WTC11 (cell line): ENCODE measurements at regions not wholly inside any gene's neighbourhood (a gene's known extent, or its start where the extent isn't known, plus 50 kb on each side); places are given as distances from the start of the nearest gene placed in this dataset.

Experiments used
- ATAC-seq: fragments of 200-7000 bp; cut with Tn5 transposase; 2 replicates; pipeline ENCODE4 v1.10.0; 2021; ENCODE audit warnings: mild to moderate bottlenecking, moderate library complexity
- CTCF ChIA-PET: fragments of 300-600 bp; sonication (Branson Sonifier 250); formaldehyde crosslinking; loops from one replicate; lab custom pipeline; 2021; ENCODE audit warnings: antibody characterized with exemption; lab: Charles Lee
- POLR2A ChIA-PET: fragments of 350-600 bp; sonication (Branson Sonifier 250); formaldehyde crosslinking; loops from one replicate; lab custom pipeline; 2021; ENCODE audit warnings: antibody characterized with exemption; lab: Charles Lee
- DNase-seq: peaks from one replicate; pipeline ENCODE4 v3.0.0; 2021; ENCODE audit warnings: low spot score
- H3K27ac Mint-ChIP-seq: 2 replicates; pipeline ENCODE4 v1.8.0; 2021; ENCODE audit warnings: mixed read lengths
- H3K27me3 Mint-ChIP-seq: 2 replicates; pipeline ENCODE4 v1.8.0; 2021; ENCODE audit warnings: low read depth, mild to moderate bottlenecking, moderate library complexity, mixed read lengths
- H3K36me3 Mint-ChIP-seq: 2 replicates; pipeline ENCODE4 v1.8.0; 2021; ENCODE audit warnings: mixed read lengths
- H3K4me1 Mint-ChIP-seq: 2 replicates; pipeline ENCODE4 v1.8.0; 2022; ENCODE audit warnings: mixed read lengths
- H3K4me3 Mint-ChIP-seq: 2 replicates; pipeline ENCODE4 v1.8.0; 2021; ENCODE audit warnings: mild to moderate bottlenecking, moderate library complexity, mixed read lengths
- H3K9me3 Mint-ChIP-seq: 2 replicates; pipeline ENCODE4 v1.8.0; 2021; ENCODE audit warnings: mixed read lengths
- CREM ChIP-seq: sonication (generic); formaldehyde crosslinking; IDR thresholded peaks from 2 replicates; pipeline ENCODE4 v1.8.1; 2022; ENCODE audit warnings: mild to moderate bottlenecking, missing genetic modification reagents, moderate library complexity
- ELF4 ChIP-seq: sonication (generic); formaldehyde crosslinking; IDR thresholded peaks from 2 replicates; pipeline ENCODE4 v1.8.1; 2022; ENCODE audit warnings: low read depth, mild to moderate bottlenecking, moderate library complexity, missing genetic modification reagents
- GRHL2 ChIP-seq: fragments of 250-450 bp; sonication (Bioruptor Pico); IDR thresholded peaks from 2 replicates; pipeline ENCODE4 v1.8.0; 2022; ENCODE audit warnings: mild to moderate bottlenecking, moderate library complexity; ENCODE audit not compliant: insufficient replicate concordance, severe bottlenecking
- MXD4 ChIP-seq: fragments of 250-450 bp; sonication (Bioruptor Pico); IDR thresholded peaks from 2 replicates; pipeline ENCODE4 v1.8.0; 2021; ENCODE audit warnings: mild to moderate bottlenecking, moderate library complexity, borderline replicate concordance
- NFE2L1 ChIP-seq: sonication (generic); formaldehyde crosslinking; IDR thresholded peaks from 2 replicates; pipeline ENCODE4 v1.8.1; 2023; ENCODE audit warnings: missing genetic modification reagents
- NR2C2 ChIP-seq: sonication (generic); formaldehyde crosslinking; IDR thresholded peaks from 2 replicates; pipeline ENCODE4 v1.8.0; 2022; ENCODE audit warnings: mild to moderate bottlenecking, missing genetic modification reagents
- NR3C1 ChIP-seq: sonication (generic); formaldehyde crosslinking; conservative IDR thresholded peaks from 2 replicates; pipeline ENCODE4 v1.8.1; 2023; ENCODE audit warnings: low read depth, mild to moderate bottlenecking, missing genetic modification reagents
- SMAD3 ChIP-seq: sonication (generic); formaldehyde crosslinking; IDR thresholded peaks from 2 replicates; pipeline ENCODE4 v1.8.0; 2022; ENCODE audit warnings: missing genetic modification reagents, mild to moderate bottlenecking, borderline replicate concordance
- ZBTB21 ChIP-seq: sonication (generic); formaldehyde crosslinking; IDR thresholded peaks from 2 replicates; pipeline ENCODE4 v1.8.1; 2023; ENCODE audit warnings: mild to moderate bottlenecking, missing genetic modification reagents, borderline replicate concordance
- ZNF263 ChIP-seq: sonication (generic); formaldehyde crosslinking; IDR thresholded peaks from 2 replicates; pipeline ENCODE4 v1.8.1; 2022; ENCODE audit warnings: low read depth, mild to moderate bottlenecking, moderate library complexity, missing genetic modification reagents
- ZNF317 ChIP-seq: sonication (generic); formaldehyde crosslinking; IDR thresholded peaks from 2 replicates; pipeline ENCODE4 v1.8.1; 2023; ENCODE audit warnings: low read depth, mild to moderate bottlenecking, moderate library complexity, missing genetic modification reagents, borderline replicate concordance
- TF ChIP-seq, protein P1 (sequence below): sonication (generic); formaldehyde crosslinking; IDR thresholded peaks from 2 replicates; pipeline ENCODE4 v1.8.1; 2022; ENCODE audit warnings: missing genetic modification reagents, borderline replicate concordance
- TF ChIP-seq, protein P2 (sequence below): sonication (generic); formaldehyde crosslinking; IDR thresholded peaks from 2 replicates; pipeline ENCODE4 v1.8.1; 2023; ENCODE audit warnings: mild to moderate bottlenecking, missing genetic modification reagents
- TF ChIP-seq, protein P3 (sequence below): sonication (generic); formaldehyde crosslinking; IDR thresholded peaks from 2 replicates; pipeline ENCODE4 v1.8.0; 2023; ENCODE audit warnings: missing genetic modification reagents
- TF ChIP-seq, protein P4 (sequence below): fragments of 250-450 bp; sonication (Bioruptor Pico); IDR thresholded peaks from 2 replicates; pipeline ENCODE4 v1.9.0; 2021; ENCODE audit warnings: mild to moderate bottlenecking
- TF ChIP-seq, protein P5 (sequence below): fragments of 250-450 bp; sonication (Bioruptor Pico); IDR thresholded peaks from 2 replicates; pipeline ENCODE4 v1.8.0; 2021; ENCODE audit warnings: mild to moderate bottlenecking
- TF ChIP-seq, protein P6 (sequence below): sonication (generic); formaldehyde crosslinking; IDR thresholded peaks from 2 replicates; pipeline ENCODE4 v1.8.1; 2023; ENCODE audit warnings: mild to moderate bottlenecking, missing genetic modification reagents

- TF ChIP-seq, protein P1, sequence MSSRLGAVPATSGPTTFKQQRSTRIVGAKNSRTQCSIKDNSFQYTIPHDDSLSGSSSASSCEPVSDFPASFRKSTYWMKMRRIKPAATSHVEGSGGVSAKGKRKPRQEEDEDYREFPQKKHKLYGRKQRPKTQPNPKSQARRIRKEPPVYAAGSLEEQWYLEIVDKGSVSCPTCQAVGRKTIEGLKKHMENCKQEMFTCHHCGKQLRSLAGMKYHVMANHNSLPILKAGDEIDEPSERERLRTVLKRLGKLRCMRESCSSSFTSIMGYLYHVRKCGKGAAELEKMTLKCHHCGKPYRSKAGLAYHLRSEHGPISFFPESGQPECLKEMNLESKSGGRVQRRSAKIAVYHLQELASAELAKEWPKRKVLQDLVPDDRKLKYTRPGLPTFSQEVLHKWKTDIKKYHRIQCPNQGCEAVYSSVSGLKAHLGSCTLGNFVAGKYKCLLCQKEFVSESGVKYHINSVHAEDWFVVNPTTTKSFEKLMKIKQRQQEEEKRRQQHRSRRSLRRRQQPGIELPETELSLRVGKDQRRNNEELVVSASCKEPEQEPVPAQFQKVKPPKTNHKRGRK (CRISPR knock-in tag): no peak
- TF ChIP-seq ZNF263 (no peak), SMAD3 (CRISPR knock-in tag) (no peak), NR2C2 (CRISPR knock-in tag) (no peak), MXD4 (CRISPR knock-in tag) (no peak)
- TF ChIP-seq, protein P2, sequence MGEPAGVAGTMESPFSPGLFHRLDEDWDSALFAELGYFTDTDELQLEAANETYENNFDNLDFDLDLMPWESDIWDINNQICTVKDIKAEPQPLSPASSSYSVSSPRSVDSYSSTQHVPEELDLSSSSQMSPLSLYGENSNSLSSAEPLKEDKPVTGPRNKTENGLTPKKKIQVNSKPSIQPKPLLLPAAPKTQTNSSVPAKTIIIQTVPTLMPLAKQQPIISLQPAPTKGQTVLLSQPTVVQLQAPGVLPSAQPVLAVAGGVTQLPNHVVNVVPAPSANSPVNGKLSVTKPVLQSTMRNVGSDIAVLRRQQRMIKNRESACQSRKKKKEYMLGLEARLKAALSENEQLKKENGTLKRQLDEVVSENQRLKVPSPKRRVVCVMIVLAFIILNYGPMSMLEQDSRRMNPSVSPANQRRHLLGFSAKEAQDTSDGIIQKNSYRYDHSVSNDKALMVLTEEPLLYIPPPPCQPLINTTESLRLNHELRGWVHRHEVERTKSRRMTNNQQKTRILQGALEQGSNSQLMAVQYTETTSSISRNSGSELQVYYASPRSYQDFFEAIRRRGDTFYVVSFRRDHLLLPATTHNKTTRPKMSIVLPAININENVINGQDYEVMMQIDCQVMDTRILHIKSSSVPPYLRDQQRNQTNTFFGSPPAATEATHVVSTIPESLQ (CRISPR knock-in tag): no peak
- TF ChIP-seq, protein P3, sequence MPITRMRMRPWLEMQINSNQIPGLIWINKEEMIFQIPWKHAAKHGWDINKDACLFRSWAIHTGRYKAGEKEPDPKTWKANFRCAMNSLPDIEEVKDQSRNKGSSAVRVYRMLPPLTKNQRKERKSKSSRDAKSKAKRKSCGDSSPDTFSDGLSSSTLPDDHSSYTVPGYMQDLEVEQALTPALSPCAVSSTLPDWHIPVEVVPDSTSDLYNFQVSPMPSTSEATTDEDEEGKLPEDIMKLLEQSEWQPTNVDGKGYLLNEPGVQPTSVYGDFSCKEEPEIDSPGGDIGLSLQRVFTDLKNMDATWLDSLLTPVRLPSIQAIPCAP: no peak
Measured at GRCh38 chr7:25944777-25945515, 207.1 kb upstream of the NFE2L3 start (continued).

DNA sequence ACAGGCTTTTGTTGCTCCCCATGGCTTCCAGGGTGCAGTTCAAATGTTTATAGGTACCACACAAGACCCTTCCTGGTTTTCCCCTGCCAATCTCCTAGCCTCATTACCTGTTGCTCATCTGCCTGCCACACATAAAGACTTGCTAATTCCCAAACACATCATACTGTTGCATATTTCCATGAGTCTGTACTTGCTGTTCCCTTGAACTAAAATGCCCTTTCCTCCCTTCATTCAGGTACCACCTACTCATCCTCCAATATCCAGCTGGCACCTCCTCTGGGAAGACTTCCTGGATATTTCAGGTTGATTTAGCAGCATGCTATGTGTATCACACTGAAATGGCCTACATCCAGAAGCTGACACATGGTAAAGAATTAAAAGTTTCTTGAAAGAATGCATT lies 206.4 kb upstream of the NFE2L3 start:
- no peak for DNase-seq
- Mint-ChIP-seq H3K27me3 (peaks cover 3% of the 10 kb centered on the region; the same call in 1 of the 2 replicates), H3K27ac (no peak overlapping the region), H3K4me3 (no peak overlapping the region), H3K4me1 (peaks cover 37% of the 10 kb centered on the region), H3K36me3 (peaks cover 8% of the 10 kb centered on the region; the same call in 1 of the 2 replicates), H3K9me3 (no peaks in the 10 kb centered on the region)
- POLR2A ChIA-PET: no interaction called here
- CTCF ChIA-PET: interaction anchor here (1.1 to 1.6 kb wide), 2 partner anchors 49 to 51 kb away, joined by 3 to 4 read pairs; no protein-coding TSS in a partner anchor
- ATAC-seq: no peak
- TF ChIP-seq, protein P4, sequence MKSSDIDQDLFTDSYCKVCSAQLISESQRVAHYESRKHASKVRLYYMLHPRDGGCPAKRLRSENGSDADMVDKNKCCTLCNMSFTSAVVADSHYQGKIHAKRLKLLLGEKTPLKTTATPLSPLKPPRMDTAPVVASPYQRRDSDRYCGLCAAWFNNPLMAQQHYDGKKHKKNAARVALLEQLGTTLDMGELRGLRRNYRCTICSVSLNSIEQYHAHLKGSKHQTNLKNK (CRISPR knock-in tag): no peak
- TF ChIP-seq NR3C1 (CRISPR knock-in tag): no peak
- TF ChIP-seq ELF4: no peak
- no peak for TF ChIP-seq GRHL2 (CRISPR knock-in tag)
- TF ChIP-seq ZNF317 (CRISPR knock-in tag): no peak
- TF ChIP-seq MXD4 (CRISPR knock-in tag): no peak
- TF ChIP-seq, protein P5, sequence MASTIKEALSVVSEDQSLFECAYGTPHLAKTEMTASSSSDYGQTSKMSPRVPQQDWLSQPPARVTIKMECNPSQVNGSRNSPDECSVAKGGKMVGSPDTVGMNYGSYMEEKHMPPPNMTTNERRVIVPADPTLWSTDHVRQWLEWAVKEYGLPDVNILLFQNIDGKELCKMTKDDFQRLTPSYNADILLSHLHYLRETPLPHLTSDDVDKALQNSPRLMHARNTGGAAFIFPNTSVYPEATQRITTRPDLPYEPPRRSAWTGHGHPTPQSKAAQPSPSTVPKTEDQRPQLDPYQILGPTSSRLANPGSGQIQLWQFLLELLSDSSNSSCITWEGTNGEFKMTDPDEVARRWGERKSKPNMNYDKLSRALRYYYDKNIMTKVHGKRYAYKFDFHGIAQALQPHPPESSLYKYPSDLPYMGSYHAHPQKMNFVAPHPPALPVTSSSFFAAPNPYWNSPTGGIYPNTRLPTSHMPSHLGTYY (CRISPR knock-in tag): no peak

GRCh38 chr7:25946181-25946580 lies 205.8 kb upstream of the NFE2L3 start:
- ChIA-PET POLR2A (no interaction called here), CTCF (no interaction called here)
- no peak for ATAC-seq
- peaks cover 8% of the 10 kb centered on the region; the same call in 1 of the 2 replicates for H3K36me3 Mint-ChIP-seq
- DNase-seq: no peak
- no peaks in the 10 kb centered on the region for H3K9me3 Mint-ChIP-seq
- TF ChIP-seq NFE2L1 (CRISPR knock-in tag) (no peak), ZBTB21 (CRISPR knock-in tag) (no peak), CREM (CRISPR knock-in tag) (no peak)
- TF ChIP-seq, protein P6, sequence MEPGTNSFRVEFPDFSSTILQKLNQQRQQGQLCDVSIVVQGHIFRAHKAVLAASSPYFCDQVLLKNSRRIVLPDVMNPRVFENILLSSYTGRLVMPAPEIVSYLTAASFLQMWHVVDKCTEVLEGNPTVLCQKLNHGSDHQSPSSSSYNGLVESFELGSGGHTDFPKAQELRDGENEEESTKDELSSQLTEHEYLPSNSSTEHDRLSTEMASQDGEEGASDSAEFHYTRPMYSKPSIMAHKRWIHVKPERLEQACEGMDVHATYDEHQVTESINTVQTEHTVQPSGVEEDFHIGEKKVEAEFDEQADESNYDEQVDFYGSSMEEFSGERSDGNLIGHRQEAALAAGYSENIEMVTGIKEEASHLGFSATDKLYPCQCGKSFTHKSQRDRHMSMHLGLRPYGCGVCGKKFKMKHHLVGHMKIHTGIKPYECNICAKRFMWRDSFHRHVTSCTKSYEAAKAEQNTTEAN (CRISPR knock-in tag): no peak
- no peak overlapping the region for H3K27ac Mint-ChIP-seq
- H3K4me1 Mint-ChIP-seq: peaks cover 34% of the 10 kb centered on the region
- no peak overlapping the region for H3K4me3 Mint-ChIP-seq
- H3K27me3 Mint-ChIP-seq: no peaks in the 10 kb centered on the region
